Sciatic nerve (tissue), 2 donors: ENCODE measurements at regions not wholly inside any gene's neighbourhood (a gene's known extent, or its start where the extent isn't known, plus 50 kb on each side); places are given as distances from the start of the nearest gene placed in this dataset.

ENCODE experiments used
- ATAC-seq: fragments of 200-7000 bp; cut with Tn5 transposase; one replicate; pipeline ENCODE4 v1.9.1; 2020; ENCODE audit warnings: mild to moderate bottlenecking, moderate library complexity
- DNase-seq: peaks from one replicate; pipeline ENCODE4 v3.0.0-alpha.2; 2020; ENCODE audit warnings: low spot score
- intact Hi-C: fragments of 100-400 bp; cut with DNase I; formaldehyde crosslinking; loops from one replicate; pipeline ENCODE4 v1.14.2; 2022
- donor health status: DM: no; HTN: no; CAD: no.
- donor health status: DM: no; HTN: no; CAD: no.

GRCh38 chr4:10753336-10753735, 68.8 kb upstream of the CLNK start:
- intact Hi-C loops = no loop called here
- DNase-seq (no peak), ATAC-seq (no peak)

GRCh38 chr4:10750714-10751113, 66.1 kb upstream of the CLNK start:
- DNase-seq (no peak), ATAC-seq (no peak)
- intact Hi-C loops = no loop called here

GRCh38 chr4:10747186-10747585, 62.6 kb upstream of the CLNK start:
- ATAC-seq (peak; percentile 33), DNase-seq (no peak)
- intact Hi-C loops = no loop called here

GRCh38 chr4:10746371-10747171, 62.0 kb upstream of the CLNK start:
- intact Hi-C loops = no loop called here
- DNase-seq (no peak), ATAC-seq (peak; percentile 88)

- DNase-seq (no peak), ATAC-seq (no peak)
- intact Hi-C loops = no loop called here
Measured at GRCh38 chr4:10743357-10743756, 58.8 kb upstream of the CLNK start.

GRCh38 chr4:10741961-10742699, 57.6 kb upstream of the CLNK start:
- DNase-seq (no peak), ATAC-seq (no peak)
- intact Hi-C loops = no loop called here

- no peak for ATAC-seq
- intact Hi-C loops = no loop called here
- DNase-seq = no peak
Measured at GRCh38 chr4:10740891-10741620, 56.5 kb upstream of the CLNK start.

GRCh38 chr4:10740251-10740650, 55.7 kb upstream of the CLNK start:
- ATAC-seq (no peak), DNase-seq (no peak)
- intact Hi-C loops = no loop called here

GRCh38 chr4:10738826-10739489, 54.4 kb upstream of the CLNK start:
- intact Hi-C loops = no loop called here
- ATAC-seq = no peak
- no peak for DNase-seq

GRCh38 chr4:10737337-10737736, 52.8 kb upstream of the CLNK start:
- DNase-seq = no peak
- intact Hi-C loops = no loop called here
- ATAC-seq = no peak

- intact Hi-C loops = no loop called here
- no peak for ATAC-seq
- DNase-seq = no peak
Measured at GRCh38 chr4:10736895-10737294, 52.3 kb upstream of the CLNK start.

- no peak for DNase-seq
- no peak for ATAC-seq
- intact Hi-C loops = no loop called here
Measured at GRCh38 chr4:10736266-10736665, 51.7 kb upstream of the CLNK start.

- ATAC-seq (no peak), DNase-seq (no peak)
- intact Hi-C loops = no loop called here
Measured at GRCh38 chr4:10734697-10735096, 50.1 kb upstream of the CLNK start.
